ENCODE measurements at regions not wholly inside any gene's neighbourhood (a gene's known extent, or its start where the extent isn't known, plus 50 kb on each side); places are given as distances from the start of the nearest gene placed in this dataset.
A peak's percentile ranks its signal among the peaks of the same experiment; 100 is the strongest.

DNA sequence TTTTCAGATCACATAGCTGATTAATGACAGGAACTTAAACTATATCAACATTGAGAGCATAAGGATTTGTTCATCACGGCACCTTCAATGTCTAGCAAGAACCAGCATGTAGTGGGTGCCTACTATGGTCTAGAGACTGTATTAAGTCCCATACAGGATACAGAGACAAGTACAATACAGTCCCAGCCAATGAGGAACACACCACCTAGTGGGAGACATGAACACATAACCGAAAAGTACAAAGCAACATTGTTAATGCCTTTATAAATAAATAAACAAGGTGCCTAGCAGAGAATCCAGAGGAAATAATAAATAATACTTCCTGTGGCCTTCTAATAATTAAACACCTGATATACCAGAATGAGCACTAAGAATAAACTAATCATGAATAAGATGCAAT is 87.7 kb upstream of the OPCML start:
- ATAC-seq: peak; percentile 50
- BruUV-seq (replicated peaks): no TSS peak
- no peaks in the 10 kb centered on the region for H4K20me1 ChIP-seq (ENCODE audit: insufficient read depth, low read length)
- in situ Hi-C loops (cut with HindIII; ENCODE audit: extremely low pct_ligation_motif_present, low pct_unique_long_range_greater_than_20kb): no loop called here
- no peak overlapping the region for H3K27ac ChIP-seq (ENCODE audit: extremely low read length, insufficient read depth, low read length)
- ChIA-PET POLR2A (no interaction called here), CTCF (ENCODE audit: low intra/inter-chr PET ratio, low total read pairs) (no interaction called here)
- H3K27me3 ChIP-seq (ENCODE audit: control insufficient read depth in 1 of 2, insufficient read depth in 2 of 2, low read length in 2 of 2): peaks cover 0 to 1% of the 10 kb centered on the region in 2 experiments; a peak in 1 of 5 replicates
- no peak overlapping the region for H3K4me3 ChIP-seq (replicated peaks in 1 of 3; ENCODE audit: insufficient read depth in 1 of 3, low read depth in 2 of 3, low read length in 3 of 3)
- TF ChIP-seq STAG1 (CRISPR knock-in tag; IDR thresholded peaks at IDR 0.05) (0 out of 2 replicates have a peak, but pooled peaks have one; percentile 10), KAT8 (CRISPR knock-in tag; IDR thresholded peaks at IDR 0.05) (no peak)
- no peak for FAIRE-seq
- 0% methylated on average over 2 of the region's 2 CpGs for WGBS (ENCODE audit: low lambda C conversion rate)
- no peaks in the 10 kb centered on the region for H3K36me3 ChIP-seq (replicated peaks in 1 of 2; ENCODE audit: control insufficient read depth in 1 of 2, insufficient read depth in 2 of 2, low read length in 2 of 2)
- intact Hi-C loops (cut with micrococcal nuclease; ENCODE audit: unreplicated experiment): no loop called here
- peak; percentile 2 for DNase-seq (ENCODE audit: low spot score)
- H3K79me2 ChIP-seq (ENCODE audit: insufficient read depth, low read length): no peaks in the 10 kb centered on the region
- H3K4me1 ChIP-seq (ENCODE audit: insufficient read depth, low read length): no peaks in the 10 kb centered on the region
- H3K9ac ChIP-seq (ENCODE audit: insufficient read depth, low read depth, low read length): no peak overlapping the region
- H2AFZ ChIP-seq (ENCODE audit: low read length): no peak overlapping the region
- H3K4me2 ChIP-seq (ENCODE audit: low read depth, low read length): no peak overlapping the region
- H3K9me3 ChIP-seq (ENCODE audit: low read length): no peaks in the 10 kb centered on the region

DNA sequence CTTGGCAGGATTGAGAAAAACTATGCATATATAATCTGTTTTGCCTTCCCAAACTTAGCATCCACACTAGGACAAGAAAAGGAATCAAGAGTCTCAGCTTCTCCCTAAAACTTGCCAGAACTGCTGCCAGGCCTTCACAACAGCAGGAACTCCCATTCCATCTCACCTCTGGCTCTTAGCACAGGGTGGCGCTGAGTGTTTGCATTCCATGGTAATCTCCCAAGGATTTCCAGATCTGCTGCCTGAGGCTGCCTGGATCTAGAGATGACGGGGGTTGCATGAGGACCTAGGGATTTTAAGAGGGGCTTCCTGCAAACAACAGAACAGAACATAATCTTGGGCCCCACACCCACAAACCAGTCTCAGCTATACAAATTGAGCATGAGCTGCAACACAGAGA is 87.1 kb upstream of the OPCML start:
- CTCF ChIA-PET (ENCODE audit: low intra/inter-chr PET ratio, low total read pairs): no interaction called here
- no TSS peak for BruUV-seq (replicated peaks)
- FAIRE-seq (no peak), ATAC-seq (no peak), DNase-seq (ENCODE audit: low spot score) (no peak)
- Histone ChIP-seq H3K79me2 (ENCODE audit: insufficient read depth, low read length) (no peaks in the 10 kb centered on the region), H3K9ac (ENCODE audit: insufficient read depth, low read depth, low read length) (no peak overlapping the region), H4K20me1 (ENCODE audit: insufficient read depth, low read length) (no peaks in the 10 kb centered on the region), H3K27me3 (ENCODE audit: control insufficient read depth in 1 of 2, insufficient read depth in 2 of 2, low read length in 2 of 2) (peaks cover 0 to 1% of the 10 kb centered on the region in 2 experiments; a peak in 1 of 5 replicates), H3K4me1 (ENCODE audit: insufficient read depth, low read length) (no peaks in the 10 kb centered on the region), H3K36me3 (replicated peaks in 1 of 2; ENCODE audit: control insufficient read depth in 1 of 2, insufficient read depth in 2 of 2, low read length in 2 of 2) (no peaks in the 10 kb centered on the region), H3K27ac (ENCODE audit: extremely low read length, insufficient read depth, low read length) (no peak overlapping the region), H3K4me2 (ENCODE audit: low read depth, low read length) (no peak overlapping the region), H2AFZ (ENCODE audit: low read length) (no peak overlapping the region), H3K9me3 (ENCODE audit: low read length) (no peaks in the 10 kb centered on the region), H3K4me3 (replicated peaks in 1 of 3; ENCODE audit: insufficient read depth in 1 of 3, low read depth in 2 of 3, low read length in 3 of 3) (no peak overlapping the region)
- WGBS (ENCODE audit: low lambda C conversion rate): no CpG with 5 or more reads among the region's 2 CpGs
- intact Hi-C loops (cut with micrococcal nuclease; ENCODE audit: unreplicated experiment): no loop called here
- POLR2A ChIA-PET: no interaction called here
- in situ Hi-C loops (cut with HindIII; ENCODE audit: extremely low pct_ligation_motif_present, low pct_unique_long_range_greater_than_20kb): no loop called here
- TF ChIP-seq ZNF362 (CRISPR knock-in tag; IDR thresholded peaks at IDR 0.05; ENCODE audit: borderline replicate concordance): no peak
